A549 (cell line): ENCODE measurements at regions not wholly inside any gene's neighbourhood (a gene's known extent, or its start where the extent isn't known, plus 50 kb on each side); places are given as distances from the start of the nearest gene placed in this dataset.

Source experiments
- EP300 ChIP-seq, 2 experiments: fragments of >200 bp; sonication (Bioruptor Twin); formaldehyde crosslinking; IDR thresholded peaks; 2 replicates in 1 of 2; 3 replicates in 1 of 2; pipeline ENCODE4 v1.6.1; 2016 to 2017
- HDAC2 ChIP-seq: fragments of 200-600 bp; sonication (generic); IDR thresholded peaks from 2 replicates; pipeline ENCODE4 v1.6.1; 2016
- JUNB ChIP-seq: fragments of >200 bp; sonication (Bioruptor Twin); formaldehyde crosslinking; IDR thresholded peaks from 2 replicates; pipeline ENCODE4 v1.6.1; 2016
- KDM5A ChIP-seq: fragments of 200-600 bp; sonication (generic); IDR thresholded peaks from 2 replicates; pipeline ENCODE4 v1.6.1; 2016; ENCODE audit warnings: antibody characterized with exemption, mild to moderate bottlenecking
- PHF8 ChIP-seq: fragments of 200-600 bp; sonication (generic); IDR thresholded peaks from 2 replicates; pipeline ENCODE4 v1.6.1; 2016; ENCODE audit warnings: low read depth, mild to moderate bottlenecking, antibody characterized with exemption, moderate library complexity, borderline replicate concordance
- POLR2A ChIP-seq: IDR thresholded peaks from 2 replicates; pipeline ENCODE4 v1.6.1; 2012; ENCODE audit warnings: mild to moderate bottlenecking, low read length
- TF ChIP-seq, protein P1 (sequence below): fragments of >200 bp; sonication (Bioruptor Twin); formaldehyde crosslinking; IDR thresholded peaks from 3 replicates; pipeline ENCODE4 v1.5.1; 2016
- TF ChIP-seq, protein P2 (sequence below): fragments of 450-650 bp; IDR thresholded peaks from 2 replicates; pipeline ENCODE4 v1.6.1; 2014; ENCODE audit warnings: antibody characterized with exemption

DNA sequence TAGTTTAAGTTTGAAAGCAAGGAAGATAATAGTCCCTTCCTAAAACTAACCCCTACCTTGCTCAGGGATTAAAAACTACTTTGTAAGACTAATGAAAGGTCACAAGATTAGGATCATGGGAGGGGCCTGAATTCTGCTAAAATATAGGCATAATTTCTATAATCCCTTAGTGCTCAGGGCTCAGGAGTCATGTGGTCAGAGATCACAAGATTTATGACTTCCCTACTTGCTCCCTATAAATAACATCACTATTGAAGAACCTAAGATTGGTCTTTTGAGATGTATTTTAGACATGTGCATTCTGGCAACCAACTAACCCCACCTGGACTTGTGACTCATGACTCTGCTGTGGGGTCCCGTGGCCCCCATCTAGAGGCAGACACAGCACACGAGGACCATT lies 81.1 kb downstream of the STMND1 start:
- TF ChIP-seq, protein P1, sequence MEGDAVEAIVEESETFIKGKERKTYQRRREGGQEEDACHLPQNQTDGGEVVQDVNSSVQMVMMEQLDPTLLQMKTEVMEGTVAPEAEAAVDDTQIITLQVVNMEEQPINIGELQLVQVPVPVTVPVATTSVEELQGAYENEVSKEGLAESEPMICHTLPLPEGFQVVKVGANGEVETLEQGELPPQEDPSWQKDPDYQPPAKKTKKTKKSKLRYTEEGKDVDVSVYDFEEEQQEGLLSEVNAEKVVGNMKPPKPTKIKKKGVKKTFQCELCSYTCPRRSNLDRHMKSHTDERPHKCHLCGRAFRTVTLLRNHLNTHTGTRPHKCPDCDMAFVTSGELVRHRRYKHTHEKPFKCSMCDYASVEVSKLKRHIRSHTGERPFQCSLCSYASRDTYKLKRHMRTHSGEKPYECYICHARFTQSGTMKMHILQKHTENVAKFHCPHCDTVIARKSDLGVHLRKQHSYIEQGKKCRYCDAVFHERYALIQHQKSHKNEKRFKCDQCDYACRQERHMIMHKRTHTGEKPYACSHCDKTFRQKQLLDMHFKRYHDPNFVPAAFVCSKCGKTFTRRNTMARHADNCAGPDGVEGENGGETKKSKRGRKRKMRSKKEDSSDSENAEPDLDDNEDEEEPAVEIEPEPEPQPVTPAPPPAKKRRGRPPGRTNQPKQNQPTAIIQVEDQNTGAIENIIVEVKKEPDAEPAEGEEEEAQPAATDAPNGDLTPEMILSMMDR, result no peak
- TF ChIP-seq, protein P2, sequence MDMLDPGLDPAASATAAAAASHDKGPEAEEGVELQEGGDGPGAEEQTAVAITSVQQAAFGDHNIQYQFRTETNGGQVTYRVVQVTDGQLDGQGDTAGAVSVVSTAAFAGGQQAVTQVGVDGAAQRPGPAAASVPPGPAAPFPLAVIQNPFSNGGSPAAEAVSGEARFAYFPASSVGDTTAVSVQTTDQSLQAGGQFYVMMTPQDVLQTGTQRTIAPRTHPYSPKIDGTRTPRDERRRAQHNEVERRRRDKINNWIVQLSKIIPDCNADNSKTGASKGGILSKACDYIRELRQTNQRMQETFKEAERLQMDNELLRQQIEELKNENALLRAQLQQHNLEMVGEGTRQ, result no peak
- TF ChIP-seq POLR2A, result no peak
- no peak for TF ChIP-seq EP300 (IDR thresholded peaks at IDR 0.05)
- TF ChIP-seq JUNB, result no peak
- TF ChIP-seq PHF8, result no peak
- no peak for TF ChIP-seq KDM5A
- TF ChIP-seq HDAC2, result no peak
